ENCODE measurements at regions not wholly inside any gene's neighbourhood (a gene's known extent, or its start where the extent isn't known, plus 50 kb on each side); places are given as distances from the start of the nearest gene placed in this dataset.
A peak's percentile ranks its signal among the peaks of the same experiment; 100 is the strongest.
"Not testable (repeated sequence)": the region's sequence is repeated elsewhere in the genome, so short reads cannot be mapped to it uniquely, and the experiment has no call there.

DNA sequence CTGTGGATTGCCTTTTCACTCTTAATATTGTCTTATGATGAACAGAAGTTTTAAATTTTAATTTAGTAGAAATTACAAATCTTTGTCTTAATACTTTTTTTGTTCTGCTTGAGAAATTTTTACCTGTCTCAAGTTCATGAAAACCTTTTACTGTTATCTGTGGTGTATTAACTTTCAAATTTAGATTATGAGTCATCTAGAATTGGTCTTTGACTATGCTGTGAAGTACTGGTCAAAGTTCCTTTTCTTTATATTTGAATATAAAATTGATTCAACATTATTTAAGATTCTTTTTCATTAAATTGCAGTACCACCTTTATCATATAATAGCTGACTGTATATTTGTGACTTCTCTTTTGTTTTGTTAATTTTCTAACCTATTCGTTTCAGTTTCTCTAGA lies 1385.5 kb upstream of the ZEB2 start:
- Histone ChIP-seq H3K4me1 (ENCODE audit: control insufficient read depth, insufficient read depth, low read length) (no peaks in the 10 kb centered on the region), H3K27me3 (ENCODE audit: control insufficient read depth, insufficient read depth, low read length) (no peaks in the 10 kb centered on the region), H3K4me3 (ENCODE audit: low read depth, low read length) (no peak overlapping the region), H3K36me3 (ENCODE audit: control insufficient read depth, insufficient read depth, low read length) (no peaks in the 10 kb centered on the region), H3K9me3 (ENCODE audit: control insufficient read depth, insufficient read depth, low read length) (peaks cover 7% of the 10 kb centered on the region), H3K27ac (ENCODE audit: low read depth, low read length) (no peak overlapping the region)
- DNase-seq (ENCODE audit: low read depth in 4 of 6, low spot score in 6 of 6), result no peak
- WGBS (ENCODE audit: insufficient coverage), result no CpG with 5 or more reads among the region's 1 CpG

- no peak for DNase-seq (ENCODE audit: low read depth in 4 of 6, low spot score in 6 of 6)
- no peak overlapping the region for H3K27ac ChIP-seq (ENCODE audit: low read depth, low read length)
- no peaks in the 10 kb centered on the region for H3K27me3 ChIP-seq (ENCODE audit: control insufficient read depth, insufficient read depth, low read length)
- H3K4me1 ChIP-seq (ENCODE audit: control insufficient read depth, insufficient read depth, low read length), result no peaks in the 10 kb centered on the region
- H3K9me3 ChIP-seq (ENCODE audit: control insufficient read depth, insufficient read depth, low read length), result peaks cover 3% of the 10 kb centered on the region
- H3K4me3 ChIP-seq (ENCODE audit: low read depth, low read length), result no peak overlapping the region
- H3K36me3 ChIP-seq (ENCODE audit: control insufficient read depth, insufficient read depth, low read length), result no peaks in the 10 kb centered on the region
- 94% methylated on average over 5 of the region's 6 CpGs for WGBS (ENCODE audit: insufficient coverage)
Measured at GRCh38 chr2:145897151-145897550, 1377.2 kb upstream of the ZEB2 start.

- no peak overlapping the region for H3K27ac ChIP-seq (ENCODE audit: low read depth, low read length)
- H3K4me1 ChIP-seq (ENCODE audit: control insufficient read depth, insufficient read depth, low read length), result no peaks in the 10 kb centered on the region
- DNase-seq (ENCODE audit: low read depth in 4 of 6, low spot score in 6 of 6), result no peak
- H3K9me3 ChIP-seq (ENCODE audit: control insufficient read depth, insufficient read depth, low read length), result no peaks in the 10 kb centered on the region
- no peaks in the 10 kb centered on the region for H3K27me3 ChIP-seq (ENCODE audit: control insufficient read depth, insufficient read depth, low read length)
- H3K4me3 ChIP-seq (ENCODE audit: low read depth, low read length), result no peak overlapping the region
- no CpG with 5 or more reads among the region's 1 CpG for WGBS (ENCODE audit: insufficient coverage)
- no peaks in the 10 kb centered on the region for H3K36me3 ChIP-seq (ENCODE audit: control insufficient read depth, insufficient read depth, low read length)
Measured at GRCh38 chr2:145887915-145888314, 1368.0 kb upstream of the ZEB2 start.

- not testable (repeated sequence) for H3K9me3 ChIP-seq (ENCODE audit: control insufficient read depth, insufficient read depth, low read length); DNase-seq (ENCODE audit: low read depth in 4 of 6, low spot score in 6 of 6); H3K4me3 ChIP-seq (ENCODE audit: low read depth, low read length); H3K36me3 ChIP-seq (ENCODE audit: control insufficient read depth, insufficient read depth, low read length); H3K4me1 ChIP-seq (ENCODE audit: control insufficient read depth, insufficient read depth, low read length); H3K27ac ChIP-seq (ENCODE audit: low read depth, low read length); H3K27me3 ChIP-seq (ENCODE audit: control insufficient read depth, insufficient read depth, low read length)
- WGBS (ENCODE audit: insufficient coverage), result 94% methylated on average over 21 of the region's 23 CpGs
Measured at GRCh38 chr2:145880997-145881396, 1361.1 kb upstream of the ZEB2 start.

GRCh38 chr2:145875016-145875415 lies 1355.1 kb upstream of the ZEB2 start:
- H3K4me3 ChIP-seq (ENCODE audit: low read depth, low read length), result no peak overlapping the region
- no peaks in the 10 kb centered on the region for H3K27me3 ChIP-seq (ENCODE audit: control insufficient read depth, insufficient read depth, low read length)
- WGBS (ENCODE audit: insufficient coverage), result 65% methylated on average over 5 of the region's 5 CpGs
- H3K9me3 ChIP-seq (ENCODE audit: control insufficient read depth, insufficient read depth, low read length), result no peaks in the 10 kb centered on the region
- H3K4me1 ChIP-seq (ENCODE audit: control insufficient read depth, insufficient read depth, low read length), result no peaks in the 10 kb centered on the region
- DNase-seq (ENCODE audit: low read depth in 4 of 6, low spot score in 6 of 6), result peak in 2 of 6 donors; percentile 2 to 62
- H3K27ac ChIP-seq (ENCODE audit: low read depth, low read length), result no peak overlapping the region
- H3K36me3 ChIP-seq (ENCODE audit: control insufficient read depth, insufficient read depth, low read length), result no peaks in the 10 kb centered on the region

GRCh38 chr2:145874466-145874865 lies 1354.5 kb upstream of the ZEB2 start:
- Histone ChIP-seq H3K4me3 (ENCODE audit: low read depth, low read length) (no peak overlapping the region), H3K36me3 (ENCODE audit: control insufficient read depth, insufficient read depth, low read length) (no peaks in the 10 kb centered on the region), H3K27me3 (ENCODE audit: control insufficient read depth, insufficient read depth, low read length) (no peaks in the 10 kb centered on the region), H3K4me1 (ENCODE audit: control insufficient read depth, insufficient read depth, low read length) (no peaks in the 10 kb centered on the region), H3K9me3 (ENCODE audit: control insufficient read depth, insufficient read depth, low read length) (no peaks in the 10 kb centered on the region), H3K27ac (ENCODE audit: low read depth, low read length) (no peak overlapping the region)
- WGBS (ENCODE audit: insufficient coverage), result no CpG with 5 or more reads among the region's 1 CpG
- peak in 3 of 6 donors; percentile 15 to 50 (median 18) for DNase-seq (ENCODE audit: low read depth in 4 of 6, low spot score in 6 of 6)

GRCh38 chr2:145864501-145864900 lies 1344.6 kb upstream of the ZEB2 start:
- Histone ChIP-seq H3K9me3 (ENCODE audit: control insufficient read depth, insufficient read depth, low read length) (no peaks in the 10 kb centered on the region), H3K27ac (ENCODE audit: low read depth, low read length) (no peak overlapping the region), H3K36me3 (ENCODE audit: control insufficient read depth, insufficient read depth, low read length) (no peaks in the 10 kb centered on the region), H3K4me3 (ENCODE audit: low read depth, low read length) (no peak overlapping the region), H3K27me3 (ENCODE audit: control insufficient read depth, insufficient read depth, low read length) (no peaks in the 10 kb centered on the region), H3K4me1 (ENCODE audit: control insufficient read depth, insufficient read depth, low read length) (no peaks in the 10 kb centered on the region)
- no peak for DNase-seq (ENCODE audit: low read depth in 4 of 6, low spot score in 6 of 6)
- WGBS (ENCODE audit: insufficient coverage), result 100% methylated on average over 1 of the region's 3 CpGs

- H3K4me1 ChIP-seq (ENCODE audit: control insufficient read depth, insufficient read depth, low read length), result no peaks in the 10 kb centered on the region
- no peaks in the 10 kb centered on the region for H3K36me3 ChIP-seq (ENCODE audit: control insufficient read depth, insufficient read depth, low read length)
- no peaks in the 10 kb centered on the region for H3K27me3 ChIP-seq (ENCODE audit: control insufficient read depth, insufficient read depth, low read length)
- WGBS (ENCODE audit: insufficient coverage), result 100% methylated on average over 1 of the region's 3 CpGs
- H3K9me3 ChIP-seq (ENCODE audit: control insufficient read depth, insufficient read depth, low read length), result no peaks in the 10 kb centered on the region
- DNase-seq (ENCODE audit: low read depth in 4 of 6, low spot score in 6 of 6), result peak in 1 of 6 donors; percentile 83
- H3K4me3 ChIP-seq (ENCODE audit: low read depth, low read length), result no peak overlapping the region
- no peak overlapping the region for H3K27ac ChIP-seq (ENCODE audit: low read depth, low read length)
Measured at GRCh38 chr2:145861940-145862339, 1342.0 kb upstream of the ZEB2 start.

GRCh38 chr2:145860083-145860482 lies 1340.2 kb upstream of the ZEB2 start:
- Histone ChIP-seq H3K36me3 (ENCODE audit: control insufficient read depth, insufficient read depth, low read length) (no peaks in the 10 kb centered on the region), H3K27ac (ENCODE audit: low read depth, low read length) (no peak overlapping the region), H3K27me3 (ENCODE audit: control insufficient read depth, insufficient read depth, low read length) (no peaks in the 10 kb centered on the region), H3K9me3 (ENCODE audit: control insufficient read depth, insufficient read depth, low read length) (no peaks in the 10 kb centered on the region), H3K4me1 (ENCODE audit: control insufficient read depth, insufficient read depth, low read length) (no peaks in the 10 kb centered on the region), H3K4me3 (ENCODE audit: low read depth, low read length) (no peak overlapping the region)
- DNase-seq (ENCODE audit: low read depth in 4 of 6, low spot score in 6 of 6), result no peak
- 67% methylated on average over 1 of the region's 1 CpG for WGBS (ENCODE audit: insufficient coverage)

- WGBS (ENCODE audit: insufficient coverage), result 83% methylated on average over 1 of the region's 1 CpG
- no peaks in the 10 kb centered on the region for H3K36me3 ChIP-seq (ENCODE audit: control insufficient read depth, insufficient read depth, low read length)
- no peaks in the 10 kb centered on the region for H3K4me1 ChIP-seq (ENCODE audit: control insufficient read depth, insufficient read depth, low read length)
- no peak for DNase-seq (ENCODE audit: low read depth in 4 of 6, low spot score in 6 of 6)
- H3K4me3 ChIP-seq (ENCODE audit: low read depth, low read length), result no peak overlapping the region
- H3K9me3 ChIP-seq (ENCODE audit: control insufficient read depth, insufficient read depth, low read length), result no peaks in the 10 kb centered on the region
- H3K27ac ChIP-seq (ENCODE audit: low read depth, low read length), result no peak overlapping the region
- no peaks in the 10 kb centered on the region for H3K27me3 ChIP-seq (ENCODE audit: control insufficient read depth, insufficient read depth, low read length)
Measured at GRCh38 chr2:145855142-145855541, 1335.2 kb upstream of the ZEB2 start.
